ENCODE measurements at regions not wholly inside any gene's neighbourhood (a gene's known extent, or its start where the extent isn't known, plus 50 kb on each side); places are given as distances from the start of the nearest gene placed in this dataset.
A peak's percentile ranks its signal among the peaks of the same experiment; 100 is the strongest.

- TF ChIP-seq MAX (IDR thresholded peaks at IDR 0.05) (peak; percentile 23), ATF3 (IDR thresholded peaks at IDR 0.05) (peak; percentile 76), JUND (IDR thresholded peaks at IDR 0.05) (peak in 1 of 2 donors; percentile 19), CTCF (IDR thresholded peaks at IDR 0.05; ENCODE audit: low read depth, low read length, missing input control) (no peak), TAF1 (conservative IDR thresholded peaks at IDR 0.05) (no peak), SP1 (IDR thresholded peaks at IDR 0.05) (peak; percentile 55), GABPA (IDR thresholded peaks at IDR 0.05 in 1 of 2, conservative IDR thresholded peaks at IDR 0.05 in 1 of 2) (no peak), YY1 (IDR thresholded peaks at IDR 0.05) (no peak)
Observed at GRCh38 chr1:58293388-58293787, 253.1 kb downstream of the OMA1 start.

Data from liver (tissue), 3 donors.